ENCODE measurements at regions not wholly inside any gene's neighbourhood (a gene's known extent, or its start where the extent isn't known, plus 50 kb on each side); places are given as distances from the start of the nearest gene placed in this dataset.

DNA sequence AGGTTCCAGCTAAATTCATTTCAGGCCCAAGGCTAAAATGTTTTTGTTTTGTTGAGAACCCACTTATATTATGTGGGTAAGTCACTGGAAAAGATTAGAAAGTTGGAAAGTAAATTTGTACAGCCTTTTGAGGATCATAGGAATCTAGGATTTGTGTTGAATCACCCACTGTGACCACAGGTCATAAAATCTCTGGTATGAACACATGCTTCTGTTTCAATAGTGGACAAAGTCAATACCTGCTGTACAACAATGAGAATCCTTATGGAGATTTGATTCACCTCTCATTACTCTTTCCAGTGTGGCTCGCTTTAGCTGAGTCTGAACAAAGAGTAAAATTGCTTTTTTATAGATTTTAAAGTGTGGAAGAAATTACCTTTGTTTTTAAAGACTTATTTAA is 369.5 kb downstream of the TMEM167A start:
- no peak for DNase-seq (ENCODE audit: low spot score)
- no peaks in the 10 kb centered on the region for H3K27me3 Mint-ChIP-seq (ENCODE audit: low read depth)
- H3K4me1 Mint-ChIP-seq: peaks cover 10% of the 10 kb centered on the region
- ChIA-PET POLR2A (no interaction called here), CTCF (no interaction called here)
- no peak for ATAC-seq
- TF ChIP-seq, protein P1, sequence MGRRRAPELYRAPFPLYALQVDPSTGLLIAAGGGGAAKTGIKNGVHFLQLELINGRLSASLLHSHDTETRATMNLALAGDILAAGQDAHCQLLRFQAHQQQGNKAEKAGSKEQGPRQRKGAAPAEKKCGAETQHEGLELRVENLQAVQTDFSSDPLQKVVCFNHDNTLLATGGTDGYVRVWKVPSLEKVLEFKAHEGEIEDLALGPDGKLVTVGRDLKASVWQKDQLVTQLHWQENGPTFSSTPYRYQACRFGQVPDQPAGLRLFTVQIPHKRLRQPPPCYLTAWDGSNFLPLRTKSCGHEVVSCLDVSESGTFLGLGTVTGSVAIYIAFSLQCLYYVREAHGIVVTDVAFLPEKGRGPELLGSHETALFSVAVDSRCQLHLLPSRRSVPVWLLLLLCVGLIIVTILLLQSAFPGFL (CRISPR knock-in tag; IDR thresholded peaks at IDR 0.05; ENCODE audit: borderline replicate concordance): no peak
- no peak for TF ChIP-seq FOXP1 (CRISPR knock-in tag; IDR thresholded peaks at IDR 0.05; ENCODE audit: borderline replicate concordance)
- no peak for TF ChIP-seq KAT7 (CRISPR knock-in tag; IDR thresholded peaks at IDR 0.05; ENCODE audit: borderline replicate concordance)
- TF ChIP-seq, protein P2, sequence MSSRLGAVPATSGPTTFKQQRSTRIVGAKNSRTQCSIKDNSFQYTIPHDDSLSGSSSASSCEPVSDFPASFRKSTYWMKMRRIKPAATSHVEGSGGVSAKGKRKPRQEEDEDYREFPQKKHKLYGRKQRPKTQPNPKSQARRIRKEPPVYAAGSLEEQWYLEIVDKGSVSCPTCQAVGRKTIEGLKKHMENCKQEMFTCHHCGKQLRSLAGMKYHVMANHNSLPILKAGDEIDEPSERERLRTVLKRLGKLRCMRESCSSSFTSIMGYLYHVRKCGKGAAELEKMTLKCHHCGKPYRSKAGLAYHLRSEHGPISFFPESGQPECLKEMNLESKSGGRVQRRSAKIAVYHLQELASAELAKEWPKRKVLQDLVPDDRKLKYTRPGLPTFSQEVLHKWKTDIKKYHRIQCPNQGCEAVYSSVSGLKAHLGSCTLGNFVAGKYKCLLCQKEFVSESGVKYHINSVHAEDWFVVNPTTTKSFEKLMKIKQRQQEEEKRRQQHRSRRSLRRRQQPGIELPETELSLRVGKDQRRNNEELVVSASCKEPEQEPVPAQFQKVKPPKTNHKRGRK (CRISPR knock-in tag; IDR thresholded peaks at IDR 0.05; ENCODE audit: borderline replicate concordance): no peak
- TF ChIP-seq, protein P3, sequence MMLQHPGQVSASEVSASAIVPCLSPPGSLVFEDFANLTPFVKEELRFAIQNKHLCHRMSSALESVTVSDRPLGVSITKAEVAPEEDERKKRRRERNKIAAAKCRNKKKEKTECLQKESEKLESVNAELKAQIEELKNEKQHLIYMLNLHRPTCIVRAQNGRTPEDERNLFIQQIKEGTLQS (CRISPR knock-in tag; conservative IDR thresholded peaks at IDR 0.05): no peak
- TF ChIP-seq ZNF121 (CRISPR knock-in tag; IDR thresholded peaks at IDR 0.05): no peak
- TF ChIP-seq TEAD4 (CRISPR knock-in tag; IDR thresholded peaks at IDR 0.05): no peak
- TF ChIP-seq JAZF1 (CRISPR knock-in tag; IDR thresholded peaks at IDR 0.05): no peak
- TF ChIP-seq, protein P4, sequence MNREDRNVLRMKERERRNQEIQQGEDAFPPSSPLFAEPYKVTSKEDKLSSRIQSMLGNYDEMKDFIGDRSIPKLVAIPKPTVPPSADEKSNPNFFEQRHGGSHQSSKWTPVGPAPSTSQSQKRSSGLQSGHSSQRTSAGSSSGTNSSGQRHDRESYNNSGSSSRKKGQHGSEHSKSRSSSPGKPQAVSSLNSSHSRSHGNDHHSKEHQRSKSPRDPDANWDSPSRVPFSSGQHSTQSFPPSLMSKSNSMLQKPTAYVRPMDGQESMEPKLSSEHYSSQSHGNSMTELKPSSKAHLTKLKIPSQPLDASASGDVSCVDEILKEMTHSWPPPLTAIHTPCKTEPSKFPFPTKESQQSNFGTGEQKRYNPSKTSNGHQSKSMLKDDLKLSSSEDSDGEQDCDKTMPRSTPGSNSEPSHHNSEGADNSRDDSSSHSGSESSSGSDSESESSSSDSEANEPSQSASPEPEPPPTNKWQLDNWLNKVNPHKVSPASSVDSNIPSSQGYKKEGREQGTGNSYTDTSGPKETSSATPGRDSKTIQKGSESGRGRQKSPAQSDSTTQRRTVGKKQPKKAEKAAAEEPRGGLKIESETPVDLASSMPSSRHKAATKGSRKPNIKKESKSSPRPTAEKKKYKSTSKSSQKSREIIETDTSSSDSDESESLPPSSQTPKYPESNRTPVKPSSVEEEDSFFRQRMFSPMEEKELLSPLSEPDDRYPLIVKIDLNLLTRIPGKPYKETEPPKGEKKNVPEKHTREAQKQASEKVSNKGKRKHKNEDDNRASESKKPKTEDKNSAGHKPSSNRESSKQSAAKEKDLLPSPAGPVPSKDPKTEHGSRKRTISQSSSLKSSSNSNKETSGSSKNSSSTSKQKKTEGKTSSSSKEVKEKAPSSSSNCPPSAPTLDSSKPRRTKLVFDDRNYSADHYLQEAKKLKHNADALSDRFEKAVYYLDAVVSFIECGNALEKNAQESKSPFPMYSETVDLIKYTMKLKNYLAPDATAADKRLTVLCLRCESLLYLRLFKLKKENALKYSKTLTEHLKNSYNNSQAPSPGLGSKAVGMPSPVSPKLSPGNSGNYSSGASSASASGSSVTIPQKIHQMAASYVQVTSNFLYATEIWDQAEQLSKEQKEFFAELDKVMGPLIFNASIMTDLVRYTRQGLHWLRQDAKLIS (CRISPR knock-in tag; IDR thresholded peaks at IDR 0.05; ENCODE audit: borderline replicate concordance): no peak
- no peak for TF ChIP-seq ZBTB21 (CRISPR knock-in tag; IDR thresholded peaks at IDR 0.05; ENCODE audit: borderline replicate concordance)
- TF ChIP-seq, protein P5, sequence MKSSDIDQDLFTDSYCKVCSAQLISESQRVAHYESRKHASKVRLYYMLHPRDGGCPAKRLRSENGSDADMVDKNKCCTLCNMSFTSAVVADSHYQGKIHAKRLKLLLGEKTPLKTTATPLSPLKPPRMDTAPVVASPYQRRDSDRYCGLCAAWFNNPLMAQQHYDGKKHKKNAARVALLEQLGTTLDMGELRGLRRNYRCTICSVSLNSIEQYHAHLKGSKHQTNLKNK (CRISPR knock-in tag; IDR thresholded peaks at IDR 0.05): no peak
- TF ChIP-seq JUN (CRISPR knock-in tag; IDR thresholded peaks at IDR 0.05): no peak
- TF ChIP-seq, protein P6, sequence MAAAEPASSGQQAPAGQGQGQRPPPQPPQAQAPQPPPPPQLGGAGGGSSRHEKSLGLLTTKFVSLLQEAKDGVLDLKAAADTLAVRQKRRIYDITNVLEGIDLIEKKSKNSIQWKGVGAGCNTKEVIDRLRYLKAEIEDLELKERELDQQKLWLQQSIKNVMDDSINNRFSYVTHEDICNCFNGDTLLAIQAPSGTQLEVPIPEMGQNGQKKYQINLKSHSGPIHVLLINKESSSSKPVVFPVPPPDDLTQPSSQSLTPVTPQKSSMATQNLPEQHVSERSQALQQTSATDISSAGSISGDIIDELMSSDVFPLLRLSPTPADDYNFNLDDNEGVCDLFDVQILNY (CRISPR knock-in tag; IDR thresholded peaks at IDR 0.05): no peak
- no peak for TF ChIP-seq TEAD1 (CRISPR knock-in tag; IDR thresholded peaks at IDR 0.05)
- TF ChIP-seq NR1H2 (CRISPR knock-in tag; IDR thresholded peaks at IDR 0.05): no peak
- TF ChIP-seq ELF4 (CRISPR knock-in tag; IDR thresholded peaks at IDR 0.05; ENCODE audit: low read depth): no peak
- no peak for TF ChIP-seq IRF2 (CRISPR knock-in tag; IDR thresholded peaks at IDR 0.05; ENCODE audit: borderline replicate concordance, low read depth)
- TF ChIP-seq, protein P7, sequence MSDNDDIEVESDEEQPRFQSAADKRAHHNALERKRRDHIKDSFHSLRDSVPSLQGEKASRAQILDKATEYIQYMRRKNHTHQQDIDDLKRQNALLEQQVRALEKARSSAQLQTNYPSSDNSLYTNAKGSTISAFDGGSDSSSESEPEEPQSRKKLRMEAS (CRISPR knock-in tag; IDR thresholded peaks at IDR 0.05): no peak
- no peak for TF ChIP-seq GRHL2 (CRISPR knock-in tag; IDR thresholded peaks at IDR 0.05; ENCODE audit: insufficient replicate concordance, severe bottlenecking)
- H3K4me3 Mint-ChIP-seq: no peak overlapping the region
- peaks cover 5% of the 10 kb centered on the region; the same call in 1 of the 2 replicates for H3K9me3 Mint-ChIP-seq
- H3K27ac Mint-ChIP-seq: no peak overlapping the region
- no peaks in the 10 kb centered on the region for H3K36me3 Mint-ChIP-seq
